Esophagus muscularis mucosa (tissue), 4 donors: ENCODE measurements at regions not wholly inside any gene's neighbourhood (a gene's known extent, or its start where the extent isn't known, plus 50 kb on each side); places are given as distances from the start of the nearest gene placed in this dataset.

Experiments
- DNase-seq: peaks from one replicate; pipeline ENCODE4 v3.0.0-alpha.2; 2017; ENCODE audit errors: extremely low spot score
- H3K27ac ChIP-seq, 4 donors: fragments of 200-600 bp; sonication (generic); replicated peaks in 1 of 4; 1 replicate in 3 of 4; 2 replicates in 1 of 4; pipeline ENCODE4 v1.5.1; 2016 to 2019; ENCODE audit warnings: mild to moderate bottlenecking in 1 of 4
- H3K27me3 ChIP-seq, 4 donors: fragments of 200-600 bp; sonication (generic); one replicate each; pipeline versions ENCODE4 v1.5.1 to v1.6.0; 2016 to 2019
- H3K36me3 ChIP-seq, 4 donors: fragments of 200-600 bp; sonication (generic); one replicate each; pipeline ENCODE4 v1.5.1; 2016 to 2019
- H3K4me1 ChIP-seq, 4 donors: fragments of 200-600 bp; sonication (generic); one replicate each; pipeline ENCODE4 v1.5.1; 2016 to 2019
- H3K4me3 ChIP-seq, 4 donors: fragments of 200-600 bp; sonication (generic); 1 replicate in 2 of 4; 2 replicates in 2 of 4; pipeline ENCODE4 v1.5.1; 2016 to 2019; ENCODE audit warnings: mild to moderate bottlenecking in 4 of 4, moderate library complexity in 1 of 4
- H3K9me3 ChIP-seq, 4 donors: fragments of 200-600 bp; sonication (generic); 1 replicate in 3 of 4; 2 replicates in 1 of 4; pipeline ENCODE4 v1.5.1; 2016 to 2019
- CTCF ChIP-seq, 3 experiments: fragments of 200-600 bp in 2 of 3; fragments of 450-650 bp in 1 of 3; sonication (generic) in 2 of 3; IDR thresholded peaks; one replicate each; pipeline ENCODE4 v1.5.1; 2017 to 2019; ENCODE audit warnings: antibody characterized with exemption in 3 of 3, mild to moderate bottlenecking in 2 of 3, moderate library complexity in 1 of 3
- EP300 ChIP-seq: sonication (generic); formaldehyde crosslinking; IDR thresholded peaks from one replicate; pipeline ENCODE4 v1.6.1; 2017; ENCODE audit warnings: antibody characterized with exemption
- POLR2A ChIP-seq: fragments of 450-650 bp; IDR thresholded peaks from one replicate; pipeline ENCODE4 v1.6.1; 2017; ENCODE audit warnings: antibody characterized with exemption, moderate library complexity, mild to moderate bottlenecking, low read depth
- POLR2AphosphoS5 ChIP-seq, 2 donors: sonication (generic); formaldehyde crosslinking; IDR thresholded peaks; one replicate each; pipeline ENCODE4 v1.6.1; 2017; ENCODE audit warnings: antibody characterized with exemption in 2 of 2
- WGBS: methylation state at CpG from one replicate; pipeline ENCODE4 v1.1.5; 2018; 5-methylcytosine and 5-hydroxymethylcytosine counted together
- intact Hi-C: fragments of 100-400 bp; cut with DNase I; formaldehyde crosslinking; loops from one replicate; pipeline ENCODE4 v1.15.1; 2023

GRCh38 chr19:16026131-16026530, 50.2 kb upstream of the TPM4 start:
- intact Hi-C loops, result no loop called here
- H3K9me3 ChIP-seq, result no peaks in the 10 kb centered on the region
- no peak for TF ChIP-seq POLR2AphosphoS5 (IDR thresholded peaks at IDR 0.05)
- no peak for TF ChIP-seq CTCF (IDR thresholded peaks at IDR 0.05)
- TF ChIP-seq POLR2A, result no peak
- TF ChIP-seq EP300, result no peak
- H3K4me1 ChIP-seq, result no peaks in the 10 kb centered on the region
- H3K4me3 ChIP-seq, result no peak overlapping the region
- no peaks in the 10 kb centered on the region for H3K36me3 ChIP-seq
- H3K27me3 ChIP-seq, result peaks cover 0 to 11% (median 0%) of the 10 kb centered on the region in 4 donors
- no peak for DNase-seq
- no peak overlapping the region for H3K27ac ChIP-seq
- WGBS, result 88% methylated on average over 16 of the region's 19 CpGs
